ENCODE measurements at regions not wholly inside any gene's neighbourhood (a gene's known extent, or its start where the extent isn't known, plus 50 kb on each side); places are given as distances from the start of the nearest gene placed in this dataset.

DNA sequence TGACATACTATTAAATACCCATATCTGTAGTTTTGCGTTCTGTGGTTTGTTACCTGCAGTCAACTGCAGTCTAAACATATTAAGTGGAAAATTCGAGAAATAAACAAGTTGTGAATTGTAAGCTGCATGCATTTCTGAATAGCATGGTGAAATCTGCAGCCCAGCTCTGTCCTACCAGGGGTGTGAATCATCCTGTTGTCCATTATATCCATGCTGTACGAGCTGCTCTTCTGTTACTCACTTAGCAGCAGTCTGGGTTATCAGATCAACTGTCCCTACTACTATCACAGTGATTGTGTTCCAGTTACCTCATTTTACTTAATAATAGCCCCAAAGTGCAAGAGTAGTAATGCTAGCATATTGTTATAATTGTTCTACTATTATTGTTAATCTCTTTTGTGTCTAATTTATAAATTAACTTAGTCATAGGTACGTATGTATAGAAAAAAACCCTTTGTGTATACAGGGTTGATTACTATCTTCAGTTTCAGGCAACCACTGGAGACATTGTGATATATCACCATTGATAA, 173.7 kb upstream of the FAT4 start:
- DNase-seq (ENCODE audit: low read depth) = no peak

DNA sequence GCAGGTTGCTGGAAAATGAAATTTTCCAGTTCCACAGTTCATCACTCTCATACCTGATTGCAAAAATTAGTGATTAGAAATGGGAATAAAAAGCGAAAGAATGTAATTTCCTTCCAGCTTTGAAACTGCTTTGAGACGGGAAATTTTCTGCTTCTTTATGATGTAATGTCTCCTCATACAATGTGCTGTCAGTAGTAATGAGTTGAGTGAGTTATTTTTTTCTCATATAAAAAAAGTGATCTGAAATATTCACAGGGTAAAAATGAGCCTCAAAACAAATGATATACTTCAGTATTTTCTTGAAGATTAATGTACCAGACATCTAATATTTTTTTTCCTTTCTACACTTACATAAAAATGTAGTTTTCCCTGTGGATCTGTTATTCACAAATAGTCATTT, 179.1 kb upstream of the FAT4 start:
- DNase-seq (ENCODE audit: low read depth) = no peak

- no peak for DNase-seq (ENCODE audit: low read depth)
These were observed 182.0 kb upstream of the FAT4 start for GRCh38 chr4:125132729-125133128.

DNA sequence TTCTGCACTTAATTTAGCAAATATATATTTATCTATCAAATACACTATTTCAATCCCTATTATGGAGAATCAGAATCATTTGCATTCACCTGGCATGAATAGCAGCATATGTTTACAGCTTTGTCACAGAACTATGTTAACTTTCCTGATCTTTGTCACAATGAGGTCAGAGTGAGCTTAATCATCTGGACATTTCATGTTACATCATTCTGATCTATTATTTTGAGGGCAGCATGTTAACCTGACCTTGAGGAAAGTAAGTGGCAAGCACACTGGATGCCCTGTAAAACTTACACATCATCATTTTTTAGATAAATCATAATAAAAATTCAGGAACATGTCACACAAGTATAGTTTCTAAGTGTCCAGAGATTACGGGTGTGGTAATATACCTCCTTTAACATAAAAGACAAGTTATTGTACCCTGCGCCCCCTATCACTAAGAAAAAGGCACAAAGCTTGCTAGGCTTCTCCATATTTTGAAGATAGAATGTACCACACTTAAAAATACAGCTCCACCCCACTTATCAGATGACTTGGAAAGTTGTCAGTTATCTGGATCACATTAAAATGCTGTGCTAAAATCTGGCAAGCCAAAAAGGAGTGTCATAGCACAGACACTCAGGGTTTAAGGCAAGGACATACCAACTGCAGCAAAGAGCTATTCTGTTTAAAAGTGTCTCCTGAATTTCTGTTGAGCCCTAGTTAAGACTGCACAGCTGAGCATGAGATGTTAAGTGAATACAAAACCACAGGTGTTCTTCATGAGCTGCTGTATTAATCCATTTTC, 182.7 kb upstream of the FAT4 start:
- DNase-seq (ENCODE audit: low read depth) = no peak

GRCh38 chr4:125125276-125125675, 189.5 kb upstream of the FAT4 start:
- DNase-seq (ENCODE audit: low read depth) = no peak

- no peak for DNase-seq (ENCODE audit: low read depth)
These were observed 191.1 kb upstream of the FAT4 start for GRCh38 chr4:125123570-125124109.

DNA sequence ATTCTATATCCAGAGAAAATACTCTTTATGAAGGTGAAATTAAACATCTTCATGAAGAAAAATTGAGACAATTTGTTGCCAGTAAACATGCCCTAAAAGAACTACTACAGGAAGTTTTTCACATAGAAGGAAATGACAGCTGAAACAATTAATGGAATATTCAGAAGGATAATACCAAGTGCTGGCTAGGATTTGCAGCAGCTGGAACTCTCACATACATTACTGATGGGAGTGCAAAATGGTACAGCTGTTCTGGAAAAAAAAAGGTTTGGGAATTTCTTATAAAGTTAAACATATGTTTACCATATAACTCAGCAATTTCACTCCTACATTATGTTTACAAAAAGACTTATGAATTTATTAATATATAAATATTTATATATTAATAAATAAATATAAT, 193.2 kb upstream of the FAT4 start:
- no peak for DNase-seq (ENCODE audit: low read depth)

DNA sequence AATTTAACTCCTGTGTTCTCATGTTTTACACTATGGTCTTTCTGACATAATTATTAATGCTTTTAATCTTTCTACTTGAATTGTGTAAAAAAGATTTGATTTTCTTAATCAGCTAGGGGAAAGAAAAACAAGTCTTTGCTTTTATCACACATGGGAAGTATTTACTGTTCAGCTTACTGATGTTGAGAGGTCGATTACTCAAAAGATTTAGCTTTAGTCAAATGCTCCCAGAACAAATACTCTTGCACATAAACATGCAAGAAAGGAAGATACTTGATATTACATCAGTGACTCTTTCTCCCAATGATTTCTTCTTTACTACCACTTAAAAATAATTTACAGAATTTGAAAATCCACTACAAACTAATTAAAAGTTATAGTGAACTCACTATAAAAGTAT, 198.3 kb upstream of the FAT4 start:
- no peak for DNase-seq (ENCODE audit: low read depth)

GRCh38 chr4:125115941-125116340, 198.8 kb upstream of the FAT4 start:
- no peak for DNase-seq (ENCODE audit: low read depth)

DNA sequence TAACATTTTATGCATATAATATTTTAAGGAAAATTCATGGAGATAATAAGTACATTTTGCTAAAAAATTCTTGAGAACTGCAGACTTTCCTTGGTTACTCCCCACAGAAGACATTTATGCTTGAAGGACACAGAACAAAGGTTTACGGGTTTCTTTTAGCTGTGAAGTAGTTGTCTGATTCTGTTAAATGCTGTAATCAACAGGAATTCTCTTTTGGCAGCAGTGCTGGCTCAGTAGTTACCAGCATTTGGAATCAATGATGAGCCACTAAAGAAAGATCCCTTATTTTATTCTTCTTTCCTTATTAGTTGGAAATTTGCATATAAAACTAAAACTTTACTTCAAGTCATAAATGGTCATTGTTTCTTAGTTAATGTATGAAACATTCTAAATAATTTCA, 199.3 kb upstream of the FAT4 start:
- DNase-seq (ENCODE audit: low read depth) = no peak

GRCh38 chr4:125112536-125112935, 202.2 kb upstream of the FAT4 start:
- DNase-seq (ENCODE audit: low read depth) = no peak

GRCh38 chr4:125111323-125111722, 203.4 kb upstream of the FAT4 start:
- no peak for DNase-seq (ENCODE audit: low read depth)

- no peak for DNase-seq (ENCODE audit: low read depth)
These were observed 209.2 kb upstream of the FAT4 start for GRCh38 chr4:125105561-125105960.

- DNase-seq (ENCODE audit: low read depth) = no peak
These were observed 210.1 kb upstream of the FAT4 start for GRCh38 chr4:125104616-125105015.

GRCh38 chr4:125101719-125102118, 213.0 kb upstream of the FAT4 start:
- no peak for DNase-seq (ENCODE audit: low read depth)

GRCh38 chr4:125097729-125098128, 217.0 kb upstream of the FAT4 start:
- DNase-seq (ENCODE audit: low read depth) = no peak

DNA sequence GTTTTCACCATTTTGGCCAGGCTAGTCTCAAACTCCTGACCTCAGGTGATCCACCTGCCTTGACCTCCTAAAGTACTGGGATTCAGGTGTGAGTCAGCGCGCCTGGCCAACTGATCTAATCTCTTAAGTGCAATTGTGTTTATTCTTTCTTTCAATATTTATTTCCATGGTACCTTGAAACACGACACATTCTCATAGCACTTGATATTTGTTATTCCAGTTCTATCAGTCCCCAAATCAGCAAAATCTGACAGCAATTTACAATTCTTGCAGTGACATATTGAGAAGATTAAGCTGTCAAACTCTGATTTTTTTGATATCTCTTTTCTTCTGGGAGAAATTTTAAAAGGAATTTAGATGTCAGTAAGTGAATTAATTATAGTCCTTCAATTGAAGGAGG, 218.1 kb upstream of the FAT4 start:
- no peak for DNase-seq (ENCODE audit: low read depth)

DNA sequence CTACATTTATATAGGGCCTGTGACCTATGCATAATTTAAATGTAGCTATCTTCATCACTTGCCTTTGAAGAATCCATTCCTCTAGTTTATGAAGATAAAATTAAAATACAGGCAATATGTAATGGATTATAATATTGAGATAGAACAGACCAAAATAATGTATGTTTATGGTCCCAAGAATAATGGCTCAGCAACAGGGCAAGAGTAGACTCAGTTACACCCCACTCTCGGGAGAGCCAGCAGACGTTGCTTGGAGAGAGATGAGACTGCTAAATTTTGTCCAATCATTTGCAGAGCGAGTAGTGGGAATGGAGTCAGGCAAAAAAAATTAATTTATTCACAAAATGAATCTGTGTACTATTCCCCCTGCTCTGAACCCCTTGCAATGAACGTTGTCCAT, 223.2 kb upstream of the FAT4 start:
- DNase-seq (ENCODE audit: low read depth) = no peak

DNA sequence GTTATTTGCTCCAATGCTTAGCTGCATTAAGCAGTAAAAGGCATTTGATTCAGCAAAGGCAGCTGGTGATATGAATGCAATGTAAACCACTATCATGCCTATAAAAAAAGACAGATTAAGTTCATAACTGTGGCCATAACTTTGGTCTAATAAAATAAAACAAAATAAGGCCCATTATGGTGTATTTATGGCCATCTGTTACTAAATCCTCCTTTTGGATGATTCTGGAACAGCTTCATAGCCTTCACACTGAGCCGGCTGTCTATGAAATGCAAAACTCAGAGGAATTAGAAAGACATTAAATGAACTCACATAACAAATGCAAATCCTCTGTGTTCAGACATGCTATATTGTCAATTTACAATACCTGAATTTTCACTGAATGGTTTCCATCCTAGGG, 223.7 kb upstream of the FAT4 start:
- no peak for DNase-seq (ENCODE audit: low read depth)

DNA sequence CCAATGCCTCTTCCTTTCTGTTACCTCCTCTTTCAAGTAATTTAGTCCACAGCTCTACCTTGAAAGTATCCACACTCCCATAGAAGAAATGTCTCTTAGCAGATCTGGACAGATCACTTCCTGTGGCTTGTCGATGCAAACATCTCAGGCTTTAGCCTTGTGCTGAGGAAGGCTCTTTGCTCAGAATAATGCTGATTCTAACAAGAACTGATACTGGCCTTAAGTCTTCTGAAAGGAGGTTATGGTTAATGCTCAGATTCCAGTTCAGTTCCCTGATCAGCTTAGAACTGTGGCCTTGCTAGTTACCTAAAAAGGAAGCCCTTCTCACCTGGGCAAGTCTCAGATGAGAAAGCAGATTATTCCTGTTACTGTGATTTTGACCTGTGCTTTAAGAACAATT, 230.1 kb upstream of the FAT4 start:
- DNase-seq (ENCODE audit: low read depth) = no peak

DNA sequence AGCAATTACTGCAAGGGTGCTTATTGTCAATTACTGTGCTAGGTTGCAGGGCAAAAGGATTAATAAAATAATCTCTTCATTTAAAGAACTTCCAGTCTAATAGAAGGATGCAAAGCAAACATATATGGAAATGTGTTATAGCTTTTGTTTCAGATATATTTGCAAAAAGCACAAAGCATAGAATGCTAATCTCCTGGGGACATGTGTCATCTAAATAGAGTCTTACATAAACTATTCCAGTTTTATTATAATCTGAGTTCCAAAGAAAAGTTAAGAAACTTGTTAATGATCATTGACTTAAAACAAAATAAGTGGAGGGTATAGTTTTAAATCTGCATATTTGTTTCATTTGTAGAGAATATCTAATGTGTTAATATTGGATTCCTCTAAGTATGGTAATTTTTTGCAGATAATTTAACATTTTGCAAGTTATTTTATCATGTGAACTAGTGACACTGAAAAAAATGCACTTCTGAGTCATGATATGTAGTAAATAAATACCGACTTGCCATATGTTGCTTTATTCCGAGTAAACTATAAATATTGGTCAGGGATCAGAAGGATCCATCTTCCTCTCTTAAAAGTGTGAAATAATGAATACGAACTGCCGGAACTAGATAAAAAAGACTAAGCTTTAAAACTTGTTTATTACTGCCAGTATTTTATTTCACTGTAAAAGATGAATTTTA, 231.9 kb upstream of the FAT4 start:
- DNase-seq (ENCODE audit: low read depth) = no peak

DNA sequence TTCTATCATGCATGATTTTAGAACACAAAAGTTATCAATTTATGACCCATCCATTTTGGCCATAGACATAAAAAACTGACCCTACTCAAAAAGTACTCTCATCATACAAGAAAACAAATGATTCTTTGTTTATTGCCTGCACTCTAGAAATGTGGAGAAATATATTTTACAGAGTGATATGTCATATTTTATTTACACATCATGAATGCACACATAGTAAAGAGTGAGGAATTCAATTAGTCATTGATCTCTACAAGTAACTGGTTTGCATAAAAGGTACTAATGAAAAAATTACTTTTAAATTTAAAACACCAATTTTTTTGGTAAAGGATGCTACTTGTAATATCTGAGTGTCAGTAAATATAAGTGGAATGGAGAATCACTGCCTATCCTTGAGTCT, 242.5 kb upstream of the FAT4 start:
- no peak for DNase-seq (ENCODE audit: low read depth)

- DNase-seq (ENCODE audit: low read depth) = no peak
These were observed 243.9 kb upstream of the FAT4 start for GRCh38 chr4:125070861-125071260.
